Activated CD4-positive, CD25-positive, alpha-beta regulatory T cell (primary cell): ENCODE measurements at regions not wholly inside any gene's neighbourhood (a gene's known extent, or its start where the extent isn't known, plus 50 kb on each side); places are given as distances from the start of the nearest gene placed in this dataset.

Source experiments
- DNase-seq, 4 experiments: peaks; one replicate each; lab custom pipeline; 2025; lab: John Stamatoyannopoulos, UW

- no peak for DNase-seq
Measured at GRCh38 chr3:110542552-110543150, 529.0 kb upstream of the NECTIN3 start.

- no peak for DNase-seq
Measured at GRCh38 chr3:110544730-110545129, 526.9 kb upstream of the NECTIN3 start.

GRCh38 chr3:110550511-110550910 lies 521.1 kb upstream of the NECTIN3 start:
- no peak for DNase-seq

GRCh38 chr3:110562621-110563020 lies 509.0 kb upstream of the NECTIN3 start:
- no peak for DNase-seq

- DNase-seq = no peak
Measured at GRCh38 chr3:110564674-110565073, 506.9 kb upstream of the NECTIN3 start.

GRCh38 chr3:110567029-110567428 lies 504.6 kb upstream of the NECTIN3 start:
- no peak for DNase-seq

GRCh38 chr3:110568246-110568645 lies 503.4 kb upstream of the NECTIN3 start:
- no peak for DNase-seq

GRCh38 chr3:110569073-110569472 lies 502.5 kb upstream of the NECTIN3 start:
- no peak for DNase-seq

GRCh38 chr3:110575702-110576101 lies 495.9 kb upstream of the NECTIN3 start:
- DNase-seq = no peak

- DNase-seq = no peak
Measured at GRCh38 chr3:110576960-110577359, 494.7 kb upstream of the NECTIN3 start.

- DNase-seq = no peak
Measured at GRCh38 chr3:110577854-110578253, 493.8 kb upstream of the NECTIN3 start.

GRCh38 chr3:110579840-110580550 lies 491.6 kb upstream of the NECTIN3 start:
- no peak for DNase-seq

GRCh38 chr3:110583373-110583935 lies 488.2 kb upstream of the NECTIN3 start:
- no peak for DNase-seq

- DNase-seq = no peak
Measured at GRCh38 chr3:110588906-110589305, 482.7 kb upstream of the NECTIN3 start.

- DNase-seq = no peak
Measured at GRCh38 chr3:110589341-110589740, 482.3 kb upstream of the NECTIN3 start.

GRCh38 chr3:110593749-110594148 lies 477.9 kb upstream of the NECTIN3 start:
- no peak for DNase-seq

GRCh38 chr3:110598847-110599490 lies 472.6 kb upstream of the NECTIN3 start:
- no peak for DNase-seq

GRCh38 chr3:110608566-110608965 lies 463.1 kb upstream of the NECTIN3 start:
- no peak for DNase-seq

GRCh38 chr3:110612045-110612444 lies 459.6 kb upstream of the NECTIN3 start:
- no peak for DNase-seq

- no peak for DNase-seq
Measured at GRCh38 chr3:110614186-110614585, 457.4 kb upstream of the NECTIN3 start.

GRCh38 chr3:110615454-110615853 lies 456.2 kb upstream of the NECTIN3 start:
- no peak for DNase-seq

GRCh38 chr3:110618512-110619226 lies 452.9 kb upstream of the NECTIN3 start:
- no peak for DNase-seq
